ENCODE measurements at regions not wholly inside any gene's neighbourhood (a gene's known extent, or its start where the extent isn't known, plus 50 kb on each side); places are given as distances from the start of the nearest gene placed in this dataset.

DNA sequence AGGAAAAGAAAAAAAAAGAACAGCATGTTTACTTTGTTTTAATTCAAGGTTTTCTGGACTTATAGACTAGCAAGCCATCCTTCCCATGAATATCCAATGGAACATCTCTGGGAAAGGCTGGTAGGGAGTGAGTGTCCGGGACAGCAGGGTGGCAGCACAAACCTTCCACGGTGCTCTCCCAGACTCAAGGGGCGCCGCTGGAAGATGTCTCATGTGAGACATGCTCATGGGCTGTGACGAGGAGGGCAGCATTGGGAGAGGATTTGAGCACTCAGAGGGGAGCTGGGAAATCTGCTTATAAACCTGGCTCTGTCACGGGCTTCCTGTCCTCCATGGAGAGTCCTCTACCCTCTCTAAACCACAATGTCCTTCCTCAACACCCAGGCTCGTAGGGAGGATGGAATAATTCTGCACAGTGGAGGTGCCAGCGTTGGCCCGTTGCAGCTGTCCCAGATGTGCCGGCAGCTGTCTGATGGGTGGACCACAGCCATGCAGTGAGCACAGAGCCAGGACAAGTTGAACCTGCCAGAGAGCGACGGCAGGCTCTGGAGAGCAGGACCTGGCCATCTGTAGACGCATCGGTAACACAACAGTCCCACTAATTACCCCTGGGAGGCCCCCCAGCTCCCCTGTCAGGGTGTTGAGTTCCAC, 100.1 kb upstream of the IGSF21 start:
- TF ChIP-seq TAF1 (IDR thresholded peaks at IDR 0.05; ENCODE audit: borderline replicate concordance, insufficient read depth, low read length) (no peak), SIN3A (IDR thresholded peaks at IDR 0.05; ENCODE audit: borderline replicate concordance, insufficient read depth, low read length) (no peak), POLR2AphosphoS5 (IDR thresholded peaks at IDR 0.05; ENCODE audit: low read depth, low read length) (no peak), FOXP2 (optimal IDR thresholded peaks at IDR 0.05; ENCODE audit: borderline replicate concordance, extremely low read depth, extremely low read length, insufficient read depth) (no peak)
- TF ChIP-seq, protein P1, sequence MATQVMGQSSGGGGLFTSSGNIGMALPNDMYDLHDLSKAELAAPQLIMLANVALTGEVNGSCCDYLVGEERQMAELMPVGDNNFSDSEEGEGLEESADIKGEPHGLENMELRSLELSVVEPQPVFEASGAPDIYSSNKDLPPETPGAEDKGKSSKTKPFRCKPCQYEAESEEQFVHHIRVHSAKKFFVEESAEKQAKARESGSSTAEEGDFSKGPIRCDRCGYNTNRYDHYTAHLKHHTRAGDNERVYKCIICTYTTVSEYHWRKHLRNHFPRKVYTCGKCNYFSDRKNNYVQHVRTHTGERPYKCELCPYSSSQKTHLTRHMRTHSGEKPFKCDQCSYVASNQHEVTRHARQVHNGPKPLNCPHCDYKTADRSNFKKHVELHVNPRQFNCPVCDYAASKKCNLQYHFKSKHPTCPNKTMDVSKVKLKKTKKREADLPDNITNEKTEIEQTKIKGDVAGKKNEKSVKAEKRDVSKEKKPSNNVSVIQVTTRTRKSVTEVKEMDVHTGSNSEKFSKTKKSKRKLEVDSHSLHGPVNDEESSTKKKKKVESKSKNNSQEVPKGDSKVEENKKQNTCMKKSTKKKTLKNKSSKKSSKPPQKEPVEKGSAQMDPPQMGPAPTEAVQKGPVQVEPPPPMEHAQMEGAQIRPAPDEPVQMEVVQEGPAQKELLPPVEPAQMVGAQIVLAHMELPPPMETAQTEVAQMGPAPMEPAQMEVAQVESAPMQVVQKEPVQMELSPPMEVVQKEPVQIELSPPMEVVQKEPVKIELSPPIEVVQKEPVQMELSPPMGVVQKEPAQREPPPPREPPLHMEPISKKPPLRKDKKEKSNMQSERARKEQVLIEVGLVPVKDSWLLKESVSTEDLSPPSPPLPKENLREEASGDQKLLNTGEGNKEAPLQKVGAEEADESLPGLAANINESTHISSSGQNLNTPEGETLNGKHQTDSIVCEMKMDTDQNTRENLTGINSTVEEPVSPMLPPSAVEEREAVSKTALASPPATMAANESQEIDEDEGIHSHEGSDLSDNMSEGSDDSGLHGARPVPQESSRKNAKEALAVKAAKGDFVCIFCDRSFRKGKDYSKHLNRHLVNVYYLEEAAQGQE (IDR thresholded peaks at IDR 0.05; ENCODE audit: insufficient read depth in 1 of 2, low read depth in 2 of 2, low read length in 2 of 2), result no peak

DNA sequence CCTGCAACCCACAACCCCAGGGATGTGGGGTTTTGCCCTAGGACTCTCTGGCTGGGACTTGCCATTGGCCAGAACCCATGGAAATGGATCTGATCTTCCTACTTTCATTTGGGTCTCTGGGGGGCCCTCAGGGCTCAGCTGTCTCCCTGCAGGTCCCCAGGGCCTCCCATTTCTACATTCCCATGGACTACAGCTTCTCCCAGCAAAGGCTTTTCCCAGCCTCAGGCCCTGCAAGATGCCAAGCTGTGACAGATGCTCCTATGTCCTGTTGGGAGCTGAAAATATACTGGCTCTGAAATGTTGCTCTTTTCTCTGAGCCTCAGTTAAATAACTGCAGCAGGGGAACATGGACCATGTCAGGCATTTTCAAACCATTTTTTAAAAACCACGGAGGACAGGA, 99.5 kb upstream of the IGSF21 start:
- no peak for TF ChIP-seq SIN3A (IDR thresholded peaks at IDR 0.05; ENCODE audit: borderline replicate concordance, insufficient read depth, low read length)

DNA sequence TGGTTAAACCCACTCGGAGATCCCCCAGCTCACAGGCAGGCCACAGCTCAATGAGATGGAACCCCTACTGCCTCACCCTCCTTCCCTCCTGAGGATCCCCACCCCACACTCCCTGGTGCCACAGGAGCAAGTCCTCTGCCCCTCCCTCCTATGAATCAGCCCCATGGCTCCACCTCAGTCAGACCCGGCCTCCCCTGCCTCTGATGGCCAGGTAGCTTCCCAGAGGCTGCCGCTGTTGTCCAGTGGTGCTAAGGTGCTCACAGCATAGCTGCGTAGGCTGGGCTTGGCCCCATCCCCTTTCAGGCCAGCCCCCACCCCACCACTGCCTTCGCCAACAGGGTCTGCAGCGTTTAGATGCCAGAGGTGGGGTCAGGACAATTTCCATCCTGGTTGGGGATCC, 98.5 kb upstream of the IGSF21 start:
- TF ChIP-seq POLR2AphosphoS5 (IDR thresholded peaks at IDR 0.05; ENCODE audit: low read depth, low read length) (no peak), SIN3A (IDR thresholded peaks at IDR 0.05; ENCODE audit: borderline replicate concordance, insufficient read depth, low read length) (no peak), TAF1 (IDR thresholded peaks at IDR 0.05; ENCODE audit: borderline replicate concordance, insufficient read depth, low read length) (no peak), FOXP2 (optimal IDR thresholded peaks at IDR 0.05; ENCODE audit: borderline replicate concordance, extremely low read depth, extremely low read length, insufficient read depth) (no peak)
- TF ChIP-seq, protein P1 (IDR thresholded peaks at IDR 0.05; ENCODE audit: insufficient read depth in 1 of 2, low read depth in 2 of 2, low read length in 2 of 2), result no peak

DNA sequence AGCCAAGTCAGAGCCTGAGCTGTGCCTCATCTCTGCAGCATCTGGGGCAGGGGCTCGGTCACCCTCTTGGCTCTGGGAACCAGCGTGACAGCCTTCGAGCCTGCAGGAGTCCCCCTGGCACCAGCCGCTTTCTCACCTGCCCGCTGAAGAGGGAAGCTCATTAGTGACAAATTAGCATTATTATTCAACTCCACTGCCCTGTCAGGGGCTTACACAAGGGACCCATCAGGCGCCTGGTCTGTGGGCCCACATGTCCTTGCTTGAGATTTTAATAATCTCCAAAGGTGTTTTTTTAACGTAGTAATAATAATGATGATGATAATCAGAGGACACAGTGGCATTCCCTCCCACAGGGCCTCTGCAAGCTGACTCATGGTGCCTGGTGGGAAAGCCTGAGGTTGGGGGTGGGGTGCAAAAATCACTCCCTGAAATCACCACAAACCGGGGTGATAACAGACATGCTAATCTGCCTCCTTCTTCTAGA, 98.1 kb upstream of the IGSF21 start:
- TF ChIP-seq, protein P1 (IDR thresholded peaks at IDR 0.05; ENCODE audit: insufficient read depth in 1 of 2, low read depth in 2 of 2, low read length in 2 of 2), result no peak
- TF ChIP-seq POLR2AphosphoS5 (IDR thresholded peaks at IDR 0.05; ENCODE audit: low read depth, low read length), result no peak
- no peak for TF ChIP-seq TAF1 (IDR thresholded peaks at IDR 0.05; ENCODE audit: borderline replicate concordance, insufficient read depth, low read length)
- TF ChIP-seq FOXP2 (optimal IDR thresholded peaks at IDR 0.05; ENCODE audit: borderline replicate concordance, extremely low read depth, extremely low read length, insufficient read depth), result no peak
- no peak for TF ChIP-seq SIN3A (IDR thresholded peaks at IDR 0.05; ENCODE audit: borderline replicate concordance, insufficient read depth, low read length)

DNA sequence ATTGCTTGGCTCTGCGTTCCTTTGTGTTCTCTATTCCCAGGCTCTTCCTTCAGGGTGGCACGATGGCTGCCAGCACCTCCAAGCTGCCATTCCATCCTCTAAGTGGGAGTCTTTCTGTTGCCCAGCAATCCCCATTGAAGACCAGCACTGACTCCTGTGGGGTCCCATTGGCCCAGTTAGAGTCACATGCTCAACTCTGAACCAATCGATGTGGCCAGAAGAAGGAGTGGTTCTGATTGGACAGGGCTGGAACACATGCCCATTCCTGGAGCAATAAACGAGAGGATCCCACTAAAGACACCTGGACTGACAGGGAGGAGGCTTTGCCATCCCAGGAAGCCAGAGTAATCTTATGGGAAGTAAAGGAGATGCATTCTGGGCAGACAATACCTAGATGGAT, 97.2 kb upstream of the IGSF21 start:
- TF ChIP-seq, protein P1 (IDR thresholded peaks at IDR 0.05; ENCODE audit: insufficient read depth in 1 of 2, low read depth in 2 of 2, low read length in 2 of 2), result no peak
- TF ChIP-seq FOXP2 (optimal IDR thresholded peaks at IDR 0.05; ENCODE audit: borderline replicate concordance, extremely low read depth, extremely low read length, insufficient read depth) (no peak), SIN3A (IDR thresholded peaks at IDR 0.05; ENCODE audit: borderline replicate concordance, insufficient read depth, low read length) (no peak), POLR2AphosphoS5 (IDR thresholded peaks at IDR 0.05; ENCODE audit: low read depth, low read length) (no peak), TAF1 (IDR thresholded peaks at IDR 0.05; ENCODE audit: borderline replicate concordance, insufficient read depth, low read length) (no peak)
